UCSD-AML1 (cell line): ENCODE measurements at regions not wholly inside any gene's neighbourhood (a gene's known extent, or its start where the extent isn't known, plus 50 kb on each side); places are given as distances from the start of the nearest gene placed in this dataset.
A peak's percentile ranks its signal among the peaks of the same experiment; 100 is the strongest.

Experiments used
- DNase-seq: peaks from one replicate; lab custom pipeline; 2025; ENCODE audit not compliant: unreplicated experiment; lab: John Stamatoyannopoulos, UW

- no peak for DNase-seq
Observed at GRCh38 chr3:102176333-102177050, 258.3 kb upstream of the ZPLD1 start.

GRCh38 chr3:102177075-102177755 is 257.6 kb upstream of the ZPLD1 start:
- DNase-seq: no peak

GRCh38 chr3:102178817-102179216 is 256.0 kb upstream of the ZPLD1 start:
- DNase-seq: no peak

GRCh38 chr3:102179326-102180177 is 255.3 kb upstream of the ZPLD1 start:
- no peak for DNase-seq

GRCh38 chr3:102180280-102180931 is 254.4 kb upstream of the ZPLD1 start:
- no peak for DNase-seq

GRCh38 chr3:102181175-102181920 is 253.5 kb upstream of the ZPLD1 start:
- DNase-seq: no peak

- DNase-seq: no peak
Observed at GRCh38 chr3:102182162-102182561, 252.7 kb upstream of the ZPLD1 start.

- no peak for DNase-seq
Observed at GRCh38 chr3:102183186-102183585, 251.6 kb upstream of the ZPLD1 start.

GRCh38 chr3:102183623-102184022 is 251.2 kb upstream of the ZPLD1 start:
- no peak for DNase-seq

GRCh38 chr3:102189541-102189940 is 245.3 kb upstream of the ZPLD1 start:
- DNase-seq: peak; percentile 7

GRCh38 chr3:102189956-102190723 is 244.7 kb upstream of the ZPLD1 start:
- DNase-seq: no peak

- no peak for DNase-seq
Observed at GRCh38 chr3:102192575-102192974, 242.2 kb upstream of the ZPLD1 start.

GRCh38 chr3:102193255-102193654 is 241.6 kb upstream of the ZPLD1 start:
- DNase-seq: no peak

GRCh38 chr3:102194001-102194400 is 240.8 kb upstream of the ZPLD1 start:
- no peak for DNase-seq

- DNase-seq: no peak
Observed at GRCh38 chr3:102194760-102195159, 240.1 kb upstream of the ZPLD1 start.

- DNase-seq: no peak
Observed at GRCh38 chr3:102195198-102195948, 239.4 kb upstream of the ZPLD1 start.

GRCh38 chr3:102200126-102200525 is 234.7 kb upstream of the ZPLD1 start:
- no peak for DNase-seq

- no peak for DNase-seq
Observed at GRCh38 chr3:102200560-102200959, 234.3 kb upstream of the ZPLD1 start.

- DNase-seq: peak; percentile 29
Observed at GRCh38 chr3:102205647-102206046, 229.2 kb upstream of the ZPLD1 start.
